Renal pelvis (tissue), 1 donor: ENCODE measurements at regions not wholly inside any gene's neighbourhood (a gene's known extent, or its start where the extent isn't known, plus 50 kb on each side); places are given as distances from the start of the nearest gene placed in this dataset.
"Not testable (repeated sequence)": the region's sequence is repeated elsewhere in the genome, so short reads cannot be mapped to it uniquely, and the experiment has no call there.

ENCODE experiments used
- DNase-seq: peaks from one replicate; pipeline ENCODE4 v3.0.0-alpha.2; 2013

- not testable (repeated sequence) for DNase-seq
Observed at GRCh38 chr15:83335542-83335941, 51.1 kb upstream of the BNC1 start.

DNA sequence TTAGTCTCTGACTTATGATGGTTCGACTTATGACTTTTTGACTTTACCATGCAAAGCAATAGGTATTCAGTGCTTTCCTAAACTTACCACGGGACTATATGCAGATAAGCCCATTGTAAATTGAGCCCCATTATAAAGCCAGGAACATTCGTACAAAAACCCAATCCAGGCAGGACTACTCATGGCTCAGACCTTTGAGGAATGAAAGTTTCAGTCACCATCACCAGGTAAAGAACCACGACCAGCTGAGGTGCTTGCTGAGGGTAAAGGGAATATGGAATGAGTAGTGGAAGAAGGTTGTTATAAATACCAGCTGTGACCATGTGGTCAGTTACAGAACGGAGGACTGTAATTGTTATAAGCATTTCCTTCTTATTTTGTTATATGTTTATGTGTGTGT lies 54.9 kb upstream of the BNC1 start:
- DNase-seq, result no peak

DNA sequence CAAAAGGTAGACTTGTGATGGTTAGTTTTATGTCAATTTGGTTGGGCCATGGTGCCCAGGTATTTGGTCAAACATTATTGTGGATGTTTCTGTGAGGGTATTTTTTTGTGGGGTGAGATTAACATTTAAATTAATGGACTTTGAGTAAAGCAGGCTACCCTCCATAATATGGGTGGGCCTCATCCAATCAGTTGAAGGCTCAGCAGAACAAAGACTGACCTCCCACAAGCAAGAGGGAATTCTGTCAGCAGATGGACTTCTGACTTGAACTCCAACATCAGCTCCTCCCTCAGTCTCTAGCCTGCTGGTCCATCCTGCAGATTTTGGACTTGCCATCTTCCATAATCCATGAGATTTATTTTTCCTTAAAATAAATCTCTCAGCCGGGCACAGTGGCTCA lies 55.6 kb upstream of the BNC1 start:
- no peak for DNase-seq

- DNase-seq, result no peak
Observed at GRCh38 chr15:83346342-83346741, 61.9 kb upstream of the BNC1 start.

GRCh38 chr15:83352119-83352518 lies 67.7 kb upstream of the BNC1 start:
- no peak for DNase-seq

GRCh38 chr15:83356501-83357399 lies 72.3 kb upstream of the BNC1 start:
- no peak for DNase-seq

- DNase-seq, result no peak
Observed at GRCh38 chr15:83358972-83359564, 74.6 kb upstream of the BNC1 start.

- DNase-seq, result no peak
Observed at GRCh38 chr15:83362706-83363105, 78.2 kb upstream of the BNC1 start.

DNA sequence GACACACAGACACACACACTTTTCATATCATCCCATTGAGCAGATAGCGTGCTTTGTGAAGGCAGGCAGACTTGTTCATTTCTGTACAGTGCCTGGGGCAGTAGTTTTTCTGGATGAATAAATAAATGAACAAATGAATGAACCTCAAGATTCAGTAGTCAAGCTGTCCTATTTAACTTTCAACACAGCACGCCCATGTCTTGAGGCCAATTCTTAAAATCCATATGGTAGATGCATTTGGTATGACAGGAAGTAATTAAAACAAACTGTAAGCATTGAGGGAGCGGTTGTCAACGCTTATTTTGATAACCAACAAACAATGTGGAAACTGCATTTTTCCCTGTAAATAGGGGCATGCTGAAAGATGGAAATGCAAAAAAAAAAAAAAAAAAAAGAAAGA lies 80.0 kb upstream of the BNC1 start:
- no peak for DNase-seq

GRCh38 chr15:83365370-83365938 lies 81.0 kb upstream of the BNC1 start:
- DNase-seq, result peak; percentile 21

DNA sequence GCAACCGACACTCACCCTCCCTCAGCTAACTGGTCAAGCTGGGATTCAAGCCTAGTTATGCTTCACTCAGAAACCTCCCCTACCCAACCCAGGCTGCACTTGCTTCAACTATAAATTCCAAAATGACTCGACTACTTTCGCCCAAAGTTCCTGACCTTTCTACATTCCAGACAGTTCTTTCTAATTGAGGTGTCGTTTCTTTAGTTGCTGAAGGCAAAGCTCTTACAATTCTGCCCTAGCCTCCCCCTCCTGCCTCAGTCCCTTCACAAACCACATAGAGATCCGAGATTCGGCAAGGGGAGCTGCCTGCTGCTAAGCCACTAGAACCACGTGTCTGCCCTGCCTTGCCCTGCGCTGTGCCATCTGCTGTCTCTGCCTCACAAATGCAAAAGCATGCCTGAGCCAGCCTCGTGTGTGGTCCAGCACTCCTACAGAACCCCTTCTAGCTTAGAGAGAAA lies 74.7 kb upstream of the SH3GL3 start:
- peak; percentile 16 for DNase-seq

GRCh38 chr15:83378921-83379578 lies 68.1 kb upstream of the SH3GL3 start:
- DNase-seq, result no peak

GRCh38 chr15:83379579-83379959 lies 67.6 kb upstream of the SH3GL3 start:
- DNase-seq, result no peak

DNA sequence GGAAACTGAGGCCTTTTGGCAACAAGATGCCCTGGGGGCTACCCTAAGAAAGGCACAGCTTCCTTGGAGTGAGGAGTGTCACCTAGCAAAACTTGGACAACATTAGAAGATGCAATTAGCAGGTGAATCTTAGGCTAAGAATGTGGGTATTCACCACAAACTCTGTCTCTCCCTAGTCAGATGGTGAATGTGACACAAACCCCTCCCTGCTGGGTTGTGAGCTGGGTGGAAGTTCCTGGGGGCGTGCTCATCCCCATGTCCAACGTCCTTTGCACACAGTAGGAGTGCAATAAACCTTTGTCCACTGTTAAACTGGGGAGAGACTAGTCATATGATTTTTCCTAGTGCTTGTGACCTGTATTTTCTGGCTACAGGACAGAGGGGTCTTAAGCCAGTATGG lies 67.1 kb upstream of the SH3GL3 start:
- no peak for DNase-seq

DNA sequence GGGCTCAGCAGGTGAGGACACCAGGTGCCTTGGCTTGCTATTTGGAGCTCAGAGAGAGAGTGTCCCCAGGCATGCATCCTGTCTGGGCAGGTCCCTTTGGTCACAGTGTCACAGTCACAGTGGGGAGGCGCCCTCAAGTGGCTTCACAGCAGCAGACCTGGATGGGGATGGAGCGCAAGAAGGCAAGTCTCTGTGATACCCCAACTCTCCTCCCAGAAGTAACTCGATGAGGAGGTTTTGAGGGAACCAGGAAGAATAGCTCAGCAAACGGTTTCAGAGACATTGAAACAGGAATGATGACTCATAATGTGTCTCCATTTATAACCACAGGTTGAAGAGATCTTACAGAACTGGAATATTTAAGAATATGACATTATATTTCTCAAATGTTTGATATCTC lies 66.5 kb upstream of the SH3GL3 start:
- DNase-seq, result peak; percentile 41

- not testable (repeated sequence) for DNase-seq
Observed at GRCh38 chr15:83383608-83384139, 63.5 kb upstream of the SH3GL3 start.

DNA sequence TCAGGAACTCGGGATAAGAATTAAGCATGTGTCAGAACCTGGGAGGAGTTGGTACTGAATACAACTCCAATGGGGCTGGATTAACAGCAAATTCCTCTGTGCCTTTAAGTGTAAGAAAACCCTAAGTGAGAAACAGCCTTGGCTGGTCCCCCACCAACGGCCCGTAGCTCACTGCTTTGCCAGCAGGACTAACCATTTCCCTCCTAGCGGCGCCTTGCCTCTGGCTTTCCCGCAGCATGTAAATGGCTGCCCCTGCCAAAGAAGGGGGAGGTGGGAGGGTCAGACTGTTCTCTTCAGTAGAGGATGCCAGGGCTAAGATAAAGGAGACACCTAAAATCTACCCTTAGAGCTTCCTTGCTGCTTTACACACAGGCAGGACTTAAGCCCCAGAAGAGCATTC lies 51.0 kb upstream of the SH3GL3 start:
- DNase-seq, result no peak
